ENCODE measurements at regions not wholly inside any gene's neighbourhood (a gene's known extent, or its start where the extent isn't known, plus 50 kb on each side); places are given as distances from the start of the nearest gene placed in this dataset.

DNA sequence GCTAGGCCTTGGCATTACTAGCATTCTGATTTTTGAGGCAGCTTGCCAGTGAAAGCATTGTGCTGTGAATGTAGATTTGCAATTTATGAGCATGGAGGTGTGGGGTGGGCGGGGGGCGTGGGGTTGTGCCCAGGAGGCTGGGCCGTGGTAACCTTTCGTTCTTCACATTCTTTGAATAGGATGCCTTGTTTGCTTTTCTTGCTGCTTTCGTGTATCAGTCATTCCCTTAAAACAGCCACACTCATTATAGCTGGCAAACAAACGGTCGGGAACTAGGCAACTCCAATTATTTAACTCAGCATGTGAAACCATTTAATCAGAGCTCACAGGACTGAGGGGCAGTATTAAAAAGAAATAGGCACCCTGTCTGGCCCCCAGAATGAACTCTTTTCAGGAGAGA is 115.9 kb upstream of the PELI2 start:
- TF ChIP-seq, protein P1, sequence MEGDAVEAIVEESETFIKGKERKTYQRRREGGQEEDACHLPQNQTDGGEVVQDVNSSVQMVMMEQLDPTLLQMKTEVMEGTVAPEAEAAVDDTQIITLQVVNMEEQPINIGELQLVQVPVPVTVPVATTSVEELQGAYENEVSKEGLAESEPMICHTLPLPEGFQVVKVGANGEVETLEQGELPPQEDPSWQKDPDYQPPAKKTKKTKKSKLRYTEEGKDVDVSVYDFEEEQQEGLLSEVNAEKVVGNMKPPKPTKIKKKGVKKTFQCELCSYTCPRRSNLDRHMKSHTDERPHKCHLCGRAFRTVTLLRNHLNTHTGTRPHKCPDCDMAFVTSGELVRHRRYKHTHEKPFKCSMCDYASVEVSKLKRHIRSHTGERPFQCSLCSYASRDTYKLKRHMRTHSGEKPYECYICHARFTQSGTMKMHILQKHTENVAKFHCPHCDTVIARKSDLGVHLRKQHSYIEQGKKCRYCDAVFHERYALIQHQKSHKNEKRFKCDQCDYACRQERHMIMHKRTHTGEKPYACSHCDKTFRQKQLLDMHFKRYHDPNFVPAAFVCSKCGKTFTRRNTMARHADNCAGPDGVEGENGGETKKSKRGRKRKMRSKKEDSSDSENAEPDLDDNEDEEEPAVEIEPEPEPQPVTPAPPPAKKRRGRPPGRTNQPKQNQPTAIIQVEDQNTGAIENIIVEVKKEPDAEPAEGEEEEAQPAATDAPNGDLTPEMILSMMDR (IDR thresholded peaks at IDR 0.05; ENCODE audit: insufficient read depth, low read depth, low read length): no peak
- no peak for TF ChIP-seq EZH2 (IDR thresholded peaks at IDR 0.05; ENCODE audit: insufficient read depth, low read length)
